Esophagus squamous epithelium (tissue), 5 donors: ENCODE measurements at regions not wholly inside any gene's neighbourhood (a gene's known extent, or its start where the extent isn't known, plus 50 kb on each side); places are given as distances from the start of the nearest gene placed in this dataset.

Experiments
- DNase-seq: peaks from one replicate; lab custom pipeline; 2025; lab: John Stamatoyannopoulos, UW
- H3K27ac ChIP-seq, 4 donors: fragments of 200-600 bp; sonication (generic); one replicate each; pipeline ENCODE4 v1.5.1; 2016 to 2019; ENCODE audit warnings: mild to moderate bottlenecking in 1 of 4
- H3K27me3 ChIP-seq, 4 donors: fragments of 200-600 bp; sonication (generic); 1 replicate in 3 of 4; 2 replicates in 1 of 4; pipeline versions ENCODE4 v1.5.1 to v1.6.0; 2017 to 2021; ENCODE audit warnings: antibody characterized with exemption in 1 of 4
- H3K36me3 ChIP-seq, 3 donors: fragments of 200-600 bp; sonication (generic); one replicate each; pipeline ENCODE4 v1.5.1; 2016 to 2019
- H3K4me1 ChIP-seq, 3 donors: fragments of 200-600 bp; sonication (generic); one replicate each; pipeline ENCODE4 v1.5.1; 2017 to 2019
- H3K4me3 ChIP-seq, 4 donors: fragments of 200-600 bp; sonication (generic); 1 replicate in 3 of 4; 2 replicates in 1 of 4; pipeline ENCODE4 v1.5.1; 2016 to 2019; ENCODE audit warnings: mild to moderate bottlenecking in 2 of 4, moderate library complexity in 1 of 4
- H3K9me3 ChIP-seq, 3 donors: fragments of 200-600 bp; sonication (generic); one replicate each; pipeline ENCODE4 v1.5.1; 2016 to 2019
- CTCF ChIP-seq, 6 experiments: fragments of 450-650 bp in 4 of 6; fragments of 200-600 bp in 2 of 6; sonication (generic) in 2 of 6; IDR thresholded peaks; one replicate each; pipeline ENCODE4 v1.5.1; 2016 to 2019; ENCODE audit warnings: antibody characterized with exemption in 6 of 6, mild to moderate bottlenecking in 4 of 6, moderate library complexity in 4 of 6
- POLR2A ChIP-seq, 4 donors: fragments of 450-650 bp; IDR thresholded peaks; one replicate each; pipeline ENCODE4 v1.6.1; 2017; ENCODE audit warnings: antibody characterized with exemption in 4 of 4, mild to moderate bottlenecking in 4 of 4, moderate library complexity in 3 of 4
- WGBS, 2 donors: methylation state at CpG; one replicate each; pipeline ENCODE4 v1.1.5; 2018; 5-methylcytosine and 5-hydroxymethylcytosine counted together
- intact Hi-C: fragments of 100-400 bp; cut with DNase I; formaldehyde crosslinking; loops from one replicate; pipeline ENCODE4 v1.15.0; 2022
- donor health status: DM: yes; HTN: yes; CAD: no.

- intact Hi-C loops, result no loop called here
- Histone ChIP-seq H3K36me3 (no peaks in the 10 kb centered on the region), H3K9me3 (no peaks in the 10 kb centered on the region), H3K27me3 (no peaks in the 10 kb centered on the region), H3K4me1 (peaks cover 0 to 4% (median 0%) of the 10 kb centered on the region in 3 donors), H3K27ac (no peak overlapping the region), H3K4me3 (no peak overlapping the region)
- 85 to 87% methylated on average over 3 of the region's 3 CpGs for WGBS, 2 donors
- TF ChIP-seq CTCF (IDR thresholded peaks at IDR 0.05) (no peak), POLR2A (IDR thresholded peaks at IDR 0.05) (no peak)
- DNase-seq, result no peak
Observed at GRCh38 chr4:53788011-53788410, 196.7 kb upstream of the LNX1 start.

DNA sequence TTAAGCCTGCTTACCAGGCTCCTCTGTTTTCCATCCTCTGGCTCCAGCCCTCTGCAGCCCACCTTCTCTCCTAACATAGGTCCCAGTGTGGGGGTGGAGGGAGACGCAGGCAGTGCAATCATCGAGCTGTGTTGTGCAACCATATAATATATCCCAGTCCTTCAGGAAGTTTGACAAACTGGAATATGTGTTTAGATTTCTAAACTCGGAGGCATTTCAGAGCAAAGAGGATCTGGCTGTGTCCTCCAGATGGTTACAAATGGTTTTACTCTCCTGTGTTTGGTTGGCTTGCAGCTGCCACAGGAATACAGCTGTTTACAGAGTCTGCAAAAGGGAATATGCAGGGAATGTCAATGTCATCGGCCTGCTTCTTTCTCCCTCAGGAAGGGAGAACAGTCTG, 195.3 kb upstream of the LNX1 start:
- DNase-seq, result no peak
- Histone ChIP-seq H3K4me3 (no peak overlapping the region), H3K27me3 (peaks cover 0 to 6% (median 0%) of the 10 kb centered on the region in 4 donors), H3K27ac (peak overlapping the region in 2 of 4 donors; percentile 38 to 47), H3K4me1 (peaks cover 0 to 7% (median 0%) of the 10 kb centered on the region in 3 donors), H3K36me3 (no peaks in the 10 kb centered on the region), H3K9me3 (no peaks in the 10 kb centered on the region)
- TF ChIP-seq POLR2A (IDR thresholded peaks at IDR 0.05) (no peak), CTCF (IDR thresholded peaks at IDR 0.05) (no peak)
- 47 to 75% methylated on average over 3 of the region's 4 CpGs for WGBS, 2 donors
- intact Hi-C loops, result no loop called here

DNA sequence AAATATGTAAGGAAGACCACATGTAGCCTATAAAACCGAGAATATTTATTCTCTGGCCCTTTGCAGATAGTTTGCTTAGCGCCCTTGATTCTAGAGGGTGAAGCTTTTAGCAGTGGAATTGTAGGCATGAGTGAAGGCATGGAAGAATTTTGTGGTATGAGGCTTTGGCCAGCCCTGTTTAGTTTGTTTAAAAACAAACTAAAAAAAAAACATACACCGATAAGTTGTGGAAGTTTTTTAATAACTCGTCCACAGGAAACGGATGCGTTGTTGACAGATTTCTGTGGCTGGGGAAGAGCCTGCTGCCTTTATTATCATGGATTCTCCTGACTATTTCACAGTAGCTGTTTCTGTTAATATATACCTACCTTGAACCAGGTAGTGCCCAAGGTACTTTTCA, 194.7 kb upstream of the LNX1 start:
- H3K9me3 ChIP-seq, result no peaks in the 10 kb centered on the region
- intact Hi-C loops, result no loop called here
- H3K4me1 ChIP-seq, result peaks cover 0 to 7% (median 0%) of the 10 kb centered on the region in 3 donors
- peaks cover 0 to 6% (median 0%) of the 10 kb centered on the region in 4 donors for H3K27me3 ChIP-seq
- no peak for TF ChIP-seq CTCF (IDR thresholded peaks at IDR 0.05)
- no peak for TF ChIP-seq POLR2A (IDR thresholded peaks at IDR 0.05)
- 77% methylated on average over 6 of the region's 6 CpGs for WGBS, 2 donors
- DNase-seq, result no peak
- peak overlapping the region in 2 of 4 donors; percentile 0 to 13 for H3K27ac ChIP-seq
- H3K4me3 ChIP-seq, result no peak overlapping the region
- H3K36me3 ChIP-seq, result no peaks in the 10 kb centered on the region

DNA sequence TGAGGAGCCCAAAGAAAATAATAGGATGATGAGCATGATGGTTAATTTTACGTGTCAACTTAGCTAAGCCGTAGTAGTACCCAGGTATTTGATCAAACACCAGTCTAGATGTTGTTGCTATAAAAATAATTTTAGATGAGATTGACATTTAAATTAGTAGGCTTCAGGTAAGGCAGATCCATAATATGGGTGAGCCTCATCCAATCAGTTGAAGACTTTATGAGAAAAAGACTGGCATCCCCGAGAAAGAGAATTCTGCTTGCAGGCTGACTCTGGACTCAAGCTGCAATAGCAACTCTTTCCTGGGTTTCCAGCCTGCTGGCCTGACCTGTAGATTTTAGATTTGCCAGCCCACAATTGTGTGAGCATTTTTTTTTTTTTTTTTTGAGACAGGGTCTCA, 192.8 kb upstream of the LNX1 start:
- intact Hi-C loops, result no loop called here
- WGBS, 2 donors, result 89 to 93% methylated on average over 3 of the region's 3 CpGs
- H3K4me1 ChIP-seq, result peaks cover 0 to 7% (median 0%) of the 10 kb centered on the region in 3 donors

More for the DNA sequence above, 192.8 kb upstream of the LNX1 start:
- no peak for DNase-seq
- Histone ChIP-seq H3K36me3 (no peaks in the 10 kb centered on the region), H3K4me3 (no peak overlapping the region), H3K27ac (no peak overlapping the region), H3K27me3 (peaks cover 0 to 6% (median 0%) of the 10 kb centered on the region in 4 donors), H3K9me3 (no peaks in the 10 kb centered on the region)
- TF ChIP-seq CTCF (IDR thresholded peaks at IDR 0.05) (no peak), POLR2A (IDR thresholded peaks at IDR 0.05) (no peak)
